Motor neuron (in vitro differentiated cells): ENCODE measurements at regions not wholly inside any gene's neighbourhood (a gene's known extent, or its start where the extent isn't known, plus 50 kb on each side); places are given as distances from the start of the nearest gene placed in this dataset.

Experiments used
- ATAC-seq, 8 experiments: fragments of 200-7000 bp; cut with Tn5 transposase; replicated peaks in 6 of 8; 2 replicates each; pipeline ENCODE4 v1.8.0; 2021; ENCODE audit warnings: mild to moderate bottlenecking in 8 of 8, moderate library complexity in 8 of 8
- H3K27ac ChIP-seq, 2 donors: fragments of 250-450 bp; sonication (Bioruptor Pico); 2 replicates each; pipeline ENCODE4 v1.9.0; 2021; ENCODE audit warnings: antibody characterized with exemption in 2 of 2, mild to moderate bottlenecking in 2 of 2, moderate library complexity in 1 of 2
- H3K4me1 ChIP-seq, 2 donors: fragments of 250-450 bp; sonication (Bioruptor Pico); replicated peaks in 1 of 2; 2 replicates each; pipeline ENCODE4 v1.6.1; 2021; ENCODE audit warnings: antibody characterized with exemption in 2 of 2, mild to moderate bottlenecking in 2 of 2, moderate library complexity in 1 of 2
- H3K4me3 ChIP-seq, 5 donors: fragments of 250-450 bp; sonication (Bioruptor Pico); 2 replicates each; pipeline ENCODE4 v1.9.0; 2021; ENCODE audit warnings: antibody characterized with exemption in 5 of 5, mild to moderate bottlenecking in 5 of 5, moderate library complexity in 4 of 5
- WGBS, 10 experiments: fragments of 450-650 bp; shearing (Covaris generic); methylation state at CpG; one replicate each; pipeline ENCODE4 v1.0.0; 2022; 5-methylcytosine and 5-hydroxymethylcytosine counted together
- in situ Hi-C, 9 experiments: fragments of 400-800 bp; cut with MboI; loops; one replicate each; pipeline ENCODE4 v1.15.0; 2021; ENCODE audit warnings: low sequenced_read_pairs in 9 of 9, low pct_unique_long_range_greater_than_20kb in 2 of 9; ENCODE audit not compliant: unreplicated experiment in 9 of 9

GRCh38 chr6:8269094-8269493 is 166.3 kb downstream of the SLC35B3 start:
- Histone ChIP-seq H3K27ac (no peak overlapping the region), H3K4me1 (no peaks in the 10 kb centered on the region), H3K4me3 (no peak overlapping the region)
- in situ Hi-C loops = no loop called here
- 0 to 57% (median 10%) methylated on average over 1 of the region's 2 CpGs; no CpG with 5 or more reads in 2 of the 10 experiments for WGBS, 10 experiments
- no peak for ATAC-seq

GRCh38 chr6:8268606-8269005 is 166.3 kb upstream of the EEF1E1 start:
- Histone ChIP-seq H3K4me3 (no peak overlapping the region), H3K27ac (no peak overlapping the region), H3K4me1 (no peaks in the 10 kb centered on the region)
- 0 to 100% (median 82%) methylated on average over 1 to 9 of the region's 9 CpGs; no CpG with 5 or more reads in 1 of the 10 experiments for WGBS, 10 experiments
- no peak for ATAC-seq
- in situ Hi-C loops = no loop called here

- in situ Hi-C loops = no loop called here
- WGBS, 10 experiments = 0 to 100% (median 47%) methylated on average over 1 of the region's 1 CpG; no CpG with 5 or more reads in 4 of the 10 experiments
- Histone ChIP-seq H3K4me3 (no peak overlapping the region), H3K27ac (no peak overlapping the region), H3K4me1 (no peaks in the 10 kb centered on the region)
- no peak for ATAC-seq
Observed at GRCh38 chr6:8268156-8268555, 165.8 kb upstream of the EEF1E1 start.

- no peak overlapping the region for H3K4me3 ChIP-seq
- in situ Hi-C loops = no loop called here
- 0 to 50% (median 28%) methylated on average over 1 to 3 of the region's 3 CpGs; no CpG with 5 or more reads in 3 of the 10 experiments for WGBS, 10 experiments
- peaks cover 5 to 21% of the 10 kb centered on the region in 2 donors for H3K4me1 ChIP-seq
- H3K27ac ChIP-seq = peak overlapping the region; percentile 16 to 66
- ATAC-seq = peak in 5 of 8 experiments; percentile 46 to 95 (median 73)
Observed at GRCh38 chr6:8260610-8261009, 158.3 kb upstream of the EEF1E1 start.

- H3K27ac ChIP-seq = no peak overlapping the region
- no peak for ATAC-seq
- peaks cover 22 to 50% of the 10 kb centered on the region in 2 donors for H3K4me1 ChIP-seq
- in situ Hi-C loops = no loop called here
- H3K4me3 ChIP-seq = no peak overlapping the region
- WGBS, 10 experiments = 0 to 100% (median 74%) methylated on average over 1 to 2 of the region's 2 CpGs; no CpG with 5 or more reads in 1 of the 10 experiments
Observed at GRCh38 chr6:8246403-8246802, 144.1 kb upstream of the EEF1E1 start.

GRCh38 chr6:8245726-8246125 is 143.4 kb upstream of the EEF1E1 start:
- no peak overlapping the region for H3K4me3 ChIP-seq
- peak overlapping the region in 1 of 2 donors; percentile 4 for H3K27ac ChIP-seq
- peak in 7 of 8 experiments; percentile 20 to 96 (median 92) for ATAC-seq
- 4 to 69% (median 30%) methylated on average over 2 to 6 of the region's 6 CpGs; no CpG with 5 or more reads in 2 of the 10 experiments for WGBS, 10 experiments
- in situ Hi-C loops = no loop called here
- H3K4me1 ChIP-seq = peaks cover 22 to 57% of the 10 kb centered on the region in 2 donors

- no peak overlapping the region for H3K27ac ChIP-seq
- in situ Hi-C loops = no loop called here
- peak in 2 of 8 experiments; percentile 76 to 79 for ATAC-seq
- 0 to 80% (median 39%) methylated on average over 1 to 3 of the region's 3 CpGs; no CpG with 5 or more reads in 4 of the 10 experiments for WGBS, 10 experiments
- no peak overlapping the region for H3K4me3 ChIP-seq
- H3K4me1 ChIP-seq = peaks cover 43 to 80% of the 10 kb centered on the region in 2 donors
Observed at GRCh38 chr6:8243475-8243874, 141.1 kb upstream of the EEF1E1 start.

- in situ Hi-C loops = no loop called here
- Histone ChIP-seq H3K27ac (no peak overlapping the region), H3K4me3 (no peak overlapping the region), H3K4me1 (peaks cover 48 to 83% of the 10 kb centered on the region in 2 donors)
- ATAC-seq = peak in 2 of 8 experiments; percentile 59 to 70
- WGBS, 10 experiments = 25 to 96% (median 80%) methylated on average over 1 to 3 of the region's 3 CpGs; no CpG with 5 or more reads in 1 of the 10 experiments
Observed at GRCh38 chr6:8242885-8243284, 140.5 kb upstream of the EEF1E1 start.

GRCh38 chr6:8240301-8240700 is 138.0 kb upstream of the EEF1E1 start:
- 34 to 83% (median 72%) methylated on average over 2 to 7 of the region's 7 CpGs for WGBS, 10 experiments
- in situ Hi-C loops = no loop called here
- no peak overlapping the region for H3K4me3 ChIP-seq
- no peak for ATAC-seq
- no peak overlapping the region for H3K27ac ChIP-seq
- H3K4me1 ChIP-seq = peaks cover 48 to 76% of the 10 kb centered on the region in 2 donors

- Histone ChIP-seq H3K27ac (peak overlapping the region in 1 of 2 donors; percentile 36), H3K4me3 (peak overlapping the region in 2 of 5 donors; percentile 2 to 10), H3K4me1 (peaks cover 45 to 68% of the 10 kb centered on the region in 2 donors)
- 19 to 100% (median 41%) methylated on average over 2 to 10 of the region's 10 CpGs for WGBS, 10 experiments
- in situ Hi-C loops = no loop called here
- ATAC-seq = peak in 5 of 8 experiments; percentile 18 to 90 (median 77)
Observed at GRCh38 chr6:8238773-8239683, 136.7 kb upstream of the EEF1E1 start.

- ATAC-seq = no peak
- Histone ChIP-seq H3K27ac (no peak overlapping the region), H3K4me3 (peak overlapping the region in 1 of 5 donors; percentile 4), H3K4me1 (peaks cover 33 to 55% of the 10 kb centered on the region in 2 donors)
- in situ Hi-C loops = no loop called here
- WGBS, 10 experiments = 0 to 100% (median 64%) methylated on average over 1 to 3 of the region's 3 CpGs; no CpG with 5 or more reads in 3 of the 10 experiments
Observed at GRCh38 chr6:8237668-8238067, 135.3 kb upstream of the EEF1E1 start.

GRCh38 chr6:8236956-8237355 is 134.6 kb upstream of the EEF1E1 start:
- Histone ChIP-seq H3K4me3 (no peak overlapping the region), H3K4me1 (peaks cover 32 to 48% of the 10 kb centered on the region in 2 donors), H3K27ac (no peak overlapping the region)
- no peak for ATAC-seq
- in situ Hi-C loops = no loop called here
- 80 to 100% (median 94%) methylated on average over 1 to 3 of the region's 4 CpGs; no CpG with 5 or more reads in 4 of the 10 experiments for WGBS, 10 experiments

- ATAC-seq = no peak
- peaks cover 28 to 33% of the 10 kb centered on the region in 2 donors for H3K4me1 ChIP-seq
- in situ Hi-C loops = no loop called here
- H3K27ac ChIP-seq = no peak overlapping the region
- 45 to 100% (median 90%) methylated on average over 1 to 7 of the region's 7 CpGs; no CpG with 5 or more reads in 1 of the 10 experiments for WGBS, 10 experiments
- H3K4me3 ChIP-seq = no peak overlapping the region
Observed at GRCh38 chr6:8234321-8234720, 132.0 kb upstream of the EEF1E1 start.
